Muscle of leg (tissue), 3 donors: ENCODE measurements at regions not wholly inside any gene's neighbourhood (a gene's known extent, or its start where the extent isn't known, plus 50 kb on each side); places are given as distances from the start of the nearest gene placed in this dataset.
"Not testable (repeated sequence)": the region's sequence is repeated elsewhere in the genome, so short reads cannot be mapped to it uniquely, and the experiment has no call there.

Experiments
- DNase-seq: peaks from one replicate; pipeline ENCODE4 v3.0.0; 2013
- H3K27ac ChIP-seq: one replicate; pipeline ENCODE4 v1.5.1; 2013; ENCODE audit warnings: mild to moderate bottlenecking, low read length, control low read depth
- H3K27me3 ChIP-seq: one replicate; pipeline ENCODE4 v1.6.1; 2013; ENCODE audit warnings: low read length; ENCODE audit not compliant: control insufficient read depth, insufficient read depth
- H3K36me3 ChIP-seq: one replicate; pipeline ENCODE4 v1.6.1; 2013; ENCODE audit warnings: low read length; ENCODE audit not compliant: control insufficient read depth, insufficient read depth
- H3K4me1 ChIP-seq: one replicate; pipeline ENCODE4 v1.6.1; 2013; ENCODE audit warnings: low read length; ENCODE audit not compliant: control insufficient read depth, insufficient read depth
- H3K4me3 ChIP-seq: one replicate; pipeline ENCODE4 v1.5.1; 2013; ENCODE audit warnings: low read length, control low read depth
- H3K9me3 ChIP-seq: replicated peaks from 2 replicates; pipeline ENCODE4 v1.6.1; 2013; ENCODE audit warnings: low read depth, low read length; ENCODE audit not compliant: control insufficient read depth
- WGBS: methylation state at CpG from one replicate; pipeline ENCODE4 v1.1.5; 2013; ENCODE audit warnings: missing lambda C conversion rate; ENCODE audit not compliant: insufficient coverage; 5-methylcytosine and 5-hydroxymethylcytosine counted together

GRCh38 chr2:222368280-222368679 lies 56.1 kb upstream of the SGPP2 start:
- H3K36me3 ChIP-seq, H3K27me3 ChIP-seq, H3K4me1 ChIP-seq, H3K4me3 ChIP-seq, H3K9me3 ChIP-seq, H3K27ac ChIP-seq, DNase-seq: not testable (repeated sequence)
- WGBS = 79% methylated on average over 5 of the region's 8 CpGs

GRCh38 chr2:222372993-222373392 lies 51.4 kb upstream of the SGPP2 start:
- no peak overlapping the region for H3K4me3 ChIP-seq
- H3K9me3 ChIP-seq = peaks cover 5% of the 10 kb centered on the region
- no peaks in the 10 kb centered on the region for H3K36me3 ChIP-seq
- DNase-seq = no peak
- H3K4me1 ChIP-seq = no peaks in the 10 kb centered on the region
- no peaks in the 10 kb centered on the region for H3K27me3 ChIP-seq
- 100% methylated on average over 1 of the region's 3 CpGs for WGBS
- H3K27ac ChIP-seq = no peak overlapping the region
